ENCODE measurements at regions not wholly inside any gene's neighbourhood (a gene's known extent, or its start where the extent isn't known, plus 50 kb on each side); places are given as distances from the start of the nearest gene placed in this dataset.
A peak's percentile ranks its signal among the peaks of the same experiment; 100 is the strongest.
"Not testable (repeated sequence)": the region's sequence is repeated elsewhere in the genome, so short reads cannot be mapped to it uniquely, and the experiment has no call there.

DNA sequence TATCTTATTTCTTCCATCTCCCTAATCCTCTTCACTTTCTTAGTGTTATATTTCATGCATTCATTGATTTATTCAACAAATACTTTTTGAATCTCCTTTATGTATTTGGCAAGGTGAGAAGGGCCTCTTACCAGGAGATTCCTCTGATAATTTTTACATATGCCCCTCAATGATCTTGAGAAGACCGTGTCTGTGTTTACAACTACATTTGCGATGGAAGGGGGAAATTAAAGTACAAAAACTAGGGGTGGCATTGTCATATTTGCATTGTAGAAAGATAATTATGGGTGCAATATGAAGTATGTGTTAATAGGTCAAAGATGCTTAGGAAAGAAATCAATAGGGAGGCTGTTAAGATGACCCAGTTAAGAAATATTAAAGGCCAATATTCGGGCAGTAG is 1108.4 kb upstream of the MIR17HG start:
- no peak for DNase-seq

DNA sequence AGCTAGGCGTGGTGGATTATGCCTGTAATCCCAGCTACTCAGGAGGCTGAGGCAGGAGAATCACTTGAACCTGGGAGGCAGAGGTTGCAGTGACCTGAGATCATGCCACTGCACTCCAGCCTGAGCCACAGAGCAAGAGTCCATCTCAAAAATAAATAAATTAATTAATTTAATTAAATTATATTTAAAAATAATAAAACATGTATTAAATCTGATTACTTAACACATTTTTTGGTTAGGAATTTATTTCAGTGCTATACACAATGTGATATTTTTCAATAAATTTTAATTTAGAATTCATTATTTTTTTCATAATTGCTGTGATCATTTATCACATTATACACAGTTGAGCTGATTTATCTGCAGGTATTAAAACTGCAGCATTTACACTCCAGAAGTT is 1101.5 kb upstream of the MIR17HG start:
- no peak for DNase-seq

- DNase-seq, result peak in 1 of 3 donors; percentile 9
Observed at GRCh38 chr13:90246687-90247345, 1100.7 kb upstream of the MIR17HG start.

DNA sequence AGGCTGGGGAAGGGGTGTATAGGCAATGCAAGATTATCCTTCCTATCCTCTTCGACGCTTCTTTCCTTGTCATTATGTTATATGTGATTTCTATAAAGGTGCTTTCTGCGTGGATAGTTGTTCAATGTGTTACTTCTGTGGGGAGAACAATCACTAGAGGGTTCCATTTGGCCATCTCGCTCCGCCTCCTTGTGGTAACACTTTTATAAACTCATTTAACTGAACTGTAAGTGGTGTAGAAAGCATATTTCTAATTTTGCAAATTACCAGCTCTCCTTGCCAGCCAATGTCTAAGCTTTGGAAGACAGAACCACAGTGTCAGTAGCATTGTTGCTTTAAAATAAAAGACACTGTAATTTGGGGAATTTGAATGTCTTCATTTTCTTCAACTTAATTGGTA is 1093.7 kb upstream of the MIR17HG start:
- DNase-seq, result no peak

DNA sequence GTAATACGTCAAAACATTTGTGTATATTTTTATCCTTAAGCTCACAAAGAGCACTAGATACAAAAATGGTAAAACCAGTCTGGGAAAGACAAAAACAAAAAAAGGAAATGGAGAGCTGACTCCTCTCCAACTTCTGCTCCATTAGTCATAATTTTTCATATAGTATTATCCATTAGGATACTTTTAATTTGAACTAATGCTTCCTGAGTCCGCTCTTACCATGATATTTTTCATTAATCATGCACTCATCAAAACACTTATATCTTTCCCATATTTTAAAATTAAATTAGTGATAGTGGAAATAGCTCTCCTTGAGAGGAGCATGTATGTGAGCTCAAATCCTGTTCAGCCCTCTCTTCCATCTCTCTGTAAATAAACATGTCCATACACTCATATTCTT is 1093.0 kb upstream of the MIR17HG start:
- DNase-seq, result no peak

- DNase-seq, result no peak
Observed at GRCh38 chr13:90256746-90257145, 1090.7 kb upstream of the MIR17HG start.

- no peak for DNase-seq
Observed at GRCh38 chr13:90258129-90258528, 1089.4 kb upstream of the MIR17HG start.

- DNase-seq, result no peak
Observed at GRCh38 chr13:90261343-90261742, 1086.1 kb upstream of the MIR17HG start.

- no peak for DNase-seq
Observed at GRCh38 chr13:90270226-90270625, 1077.3 kb upstream of the MIR17HG start.

DNA sequence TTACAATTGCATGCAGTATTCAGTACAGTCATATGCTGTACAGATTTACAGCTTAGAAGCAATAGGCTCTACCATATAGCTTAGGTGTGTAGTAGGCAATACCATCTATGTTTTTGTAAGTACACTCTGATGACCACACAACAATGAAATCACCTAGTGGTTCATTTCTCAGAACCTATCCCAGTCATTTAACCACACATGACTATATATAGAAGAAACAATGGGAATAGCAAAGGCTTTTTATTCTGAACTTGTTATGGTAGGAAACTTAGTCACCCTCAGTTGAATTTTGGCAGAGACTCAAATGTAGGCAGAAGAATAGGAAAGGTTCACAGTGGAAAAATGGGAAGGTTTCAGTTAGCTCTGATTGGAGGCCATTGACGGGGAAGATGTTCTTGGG is 1075.1 kb upstream of the MIR17HG start:
- DNase-seq, result peak in 1 of 3 donors; percentile 9

DNA sequence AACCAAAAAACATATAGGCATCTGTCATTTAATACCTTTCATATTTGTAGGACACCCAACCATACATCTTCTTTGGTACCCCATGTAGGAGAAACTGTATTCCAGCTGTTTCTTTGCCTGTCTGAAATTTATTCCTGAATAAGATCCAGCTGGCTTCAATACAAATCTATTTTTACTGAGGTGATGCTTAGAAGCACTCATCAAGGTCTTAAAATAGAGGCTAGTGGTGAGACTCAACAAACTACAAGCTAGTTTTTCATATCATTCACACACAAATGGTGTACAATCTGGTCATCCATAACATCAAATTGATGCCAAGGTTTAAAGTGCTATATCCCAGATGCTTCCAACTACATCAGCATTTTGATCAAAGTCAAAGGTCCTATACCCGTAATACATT is 1071.3 kb upstream of the MIR17HG start:
- peak; percentile 4 to 33 (median 16) for DNase-seq

DNA sequence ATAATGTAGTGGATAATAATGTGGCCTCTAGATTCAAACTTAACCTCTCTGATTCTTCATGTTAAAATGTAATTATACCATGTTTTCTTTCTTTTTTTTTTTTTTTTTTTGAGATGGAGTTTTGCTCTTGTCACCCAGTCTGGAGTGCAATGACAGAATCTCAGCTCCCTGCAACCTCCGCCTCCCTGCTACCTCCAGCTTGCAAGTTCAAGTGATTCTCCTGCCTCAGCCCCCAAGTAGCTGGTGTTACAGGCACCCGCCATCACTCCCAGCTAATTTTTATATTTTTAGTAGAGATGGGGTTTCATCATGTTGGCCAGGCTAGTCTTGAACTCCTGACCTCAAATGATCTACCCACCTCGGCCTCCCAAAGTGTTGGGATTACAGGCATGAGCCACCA is 1069.3 kb upstream of the MIR17HG start:
- DNase-seq, result not testable (repeated sequence)

- no peak for DNase-seq
Observed at GRCh38 chr13:90281709-90282108, 1065.8 kb upstream of the MIR17HG start.

DNA sequence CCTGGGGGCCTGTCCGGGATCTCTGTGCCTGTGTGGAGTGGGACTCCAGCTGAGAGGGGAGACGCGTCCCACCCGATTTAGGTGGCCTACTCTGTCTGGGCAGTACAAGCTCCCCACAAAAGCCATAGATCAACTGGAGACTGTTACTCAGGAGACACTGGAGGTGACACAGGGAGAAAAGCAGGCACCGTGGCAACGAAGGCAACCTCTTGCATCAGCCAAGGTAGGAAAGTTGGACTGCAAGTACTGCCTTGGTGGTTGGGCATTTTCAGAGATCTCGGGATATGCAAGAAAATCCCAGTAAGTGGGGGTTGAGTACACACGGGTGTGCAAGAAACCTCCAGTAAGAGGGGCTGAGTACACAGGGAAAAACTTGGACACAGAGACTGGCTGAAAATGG is 1060.0 kb upstream of the MIR17HG start:
- no peak for DNase-seq

GRCh38 chr13:90293793-90294361 is 1053.6 kb upstream of the MIR17HG start:
- DNase-seq, result no peak

- no peak for DNase-seq
Observed at GRCh38 chr13:90299238-90299637, 1048.2 kb upstream of the MIR17HG start.

DNA sequence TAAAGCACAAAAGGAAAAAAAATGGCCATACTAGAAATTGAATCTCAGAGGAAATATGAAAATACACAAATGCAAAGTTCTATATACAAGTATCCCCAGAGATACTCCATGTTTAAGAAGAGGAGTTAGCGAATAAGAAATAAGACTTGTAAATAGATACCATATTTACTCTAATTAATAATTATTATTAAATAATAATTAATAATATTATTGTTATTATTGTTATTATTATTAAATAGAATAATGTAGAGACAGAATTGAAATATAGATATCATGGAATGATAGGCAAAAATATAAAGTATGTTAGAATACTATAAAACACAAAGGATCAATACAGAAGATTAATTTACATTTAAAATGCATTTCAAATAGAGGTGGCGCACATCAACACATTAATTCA is 1047.5 kb upstream of the MIR17HG start:
- DNase-seq, result no peak

GRCh38 chr13:90302107-90302506 is 1045.4 kb upstream of the MIR17HG start:
- DNase-seq, result no peak

GRCh38 chr13:90305796-90306195 is 1041.7 kb upstream of the MIR17HG start:
- no peak for DNase-seq

- no peak for DNase-seq
Observed at GRCh38 chr13:90307136-90307535, 1040.4 kb upstream of the MIR17HG start.

DNA sequence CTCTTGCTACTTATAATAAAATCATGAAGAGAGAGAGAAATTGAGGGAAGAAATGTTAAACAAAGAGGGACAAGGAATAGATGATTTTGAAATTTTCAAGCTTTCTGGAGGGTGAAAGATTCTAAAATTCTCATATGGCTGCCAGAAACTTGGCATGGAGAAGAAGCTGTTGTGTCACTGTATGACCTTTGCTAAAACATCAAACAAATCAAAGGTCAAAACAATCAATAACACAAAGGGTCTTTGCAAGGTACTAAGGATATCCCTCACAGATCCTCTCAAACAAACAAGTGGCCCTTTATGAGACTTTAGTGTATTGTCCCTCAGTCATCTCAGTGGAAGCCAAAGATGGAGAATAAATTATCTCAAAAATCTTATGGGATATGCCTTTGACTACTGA is 1039.2 kb upstream of the MIR17HG start:
- no peak for DNase-seq

DNA sequence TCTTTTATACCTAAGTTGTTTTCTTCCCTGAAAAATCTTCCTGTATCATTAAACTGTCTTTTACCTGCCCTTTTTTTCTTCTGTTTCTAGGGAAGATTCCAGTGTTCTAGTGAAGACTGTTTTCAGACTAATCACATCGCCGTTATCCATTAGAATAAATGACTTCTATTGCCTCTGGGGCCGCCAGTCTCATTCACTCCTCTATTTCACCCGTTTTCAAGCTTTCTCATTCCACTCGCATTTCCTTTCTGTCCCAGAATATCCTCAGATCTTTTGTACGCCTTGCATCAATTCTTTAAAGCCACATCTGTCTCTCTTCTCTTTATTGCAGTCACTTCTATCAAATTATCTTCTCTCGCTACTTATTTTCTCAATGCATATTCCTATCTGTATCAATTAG is 1035.6 kb upstream of the MIR17HG start:
- no peak for DNase-seq

GRCh38 chr13:90315061-90315460 is 1032.4 kb upstream of the MIR17HG start:
- DNase-seq, result no peak

DNA sequence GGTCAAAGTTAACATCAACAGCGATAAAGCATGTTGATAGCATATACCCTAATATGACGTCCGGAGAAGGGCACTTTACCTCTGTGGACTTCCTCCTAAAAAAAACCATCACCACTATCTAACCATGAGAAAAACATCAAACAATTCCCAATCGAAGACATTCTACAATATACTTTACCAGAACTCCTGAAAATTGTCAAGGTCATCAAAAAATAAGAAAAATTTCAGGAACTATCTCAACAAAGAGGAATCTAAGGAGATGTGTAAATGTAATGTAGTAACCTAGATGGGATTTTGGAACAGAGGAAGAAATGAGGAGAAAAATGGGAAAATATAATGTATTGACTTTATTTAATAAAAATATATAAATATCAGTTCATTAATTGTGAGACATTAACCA is 1026.8 kb upstream of the MIR17HG start:
- DNase-seq, result no peak
